HepG2 (cell line): ENCODE measurements at regions not wholly inside any gene's neighbourhood (a gene's known extent, or its start where the extent isn't known, plus 50 kb on each side); places are given as distances from the start of the nearest gene placed in this dataset.

Source experiments
- ATAC-seq: fragments of 200-7000 bp; cut with Tn5 transposase; 3 replicates; pipeline ENCODE4 v1.9.1; 2020; ENCODE audit warnings: mild to moderate bottlenecking, moderate library complexity
- BruUV-seq: library from RNA; stranded (reverse); fragments of 400-500 nt; replicated peaks from 2 replicates; lab custom pipeline; 2021; lab: Mats Ljungman, UMichigan
- CTCF ChIA-PET: fragments of 300-600 bp; formaldehyde crosslinking; extraction: SDS; loops from one replicate; lab custom pipeline; 2021; ENCODE audit warnings: low total read pairs, inconsistent platforms, low intra/inter-chr PET ratio; lab: Yijun Ruan, JAX
- POLR2A ChIA-PET: fragments of 350-600 bp; sonication (Branson Sonifier 250); formaldehyde crosslinking; loops from one replicate; lab custom pipeline; 2020; ENCODE audit warnings: antibody characterized with exemption, inconsistent platforms; lab: Yijun Ruan, JAX
- DNase-seq: peaks from one replicate; pipeline ENCODE4 v3.0.0-alpha.2; 2015; ENCODE audit warnings: low spot score
- FAIRE-seq: peaks from 3 replicates; lab custom pipeline; 2011; peaks lifted over from hg19 to GRCh38; lab: Jason Lieb, UNC
- H2AFZ ChIP-seq: one replicate; pipeline ENCODE4 v1.6.1; 2011; ENCODE audit warnings: low read length, inconsistent platforms
- H3K27ac ChIP-seq: fragments of 300-600 bp; 3 replicates; pipeline ENCODE4 v1.8.0; 2011; ENCODE audit warnings: mixed run types, mild to moderate bottlenecking, mixed read lengths, low read length, inconsistent platforms; ENCODE audit not compliant: insufficient read depth; ENCODE audit errors: extremely low read length
- H3K27me3 ChIP-seq, 2 experiments: fragments of 200-600 bp in 1 of 2; 2 replicates in 1 of 2; 3 replicates in 1 of 2; pipeline versions ENCODE4 v1.6.0 to v1.8.0; 2011; ENCODE audit warnings: low read length in 2 of 2, mild to moderate bottlenecking in 2 of 2, moderate library complexity in 2 of 2, inconsistent platforms in 1 of 2; ENCODE audit not compliant: insufficient read depth in 2 of 2, control insufficient read depth in 1 of 2
- H3K36me3 ChIP-seq, 2 experiments: fragments of 200-600 bp in 1 of 2; replicated peaks in 1 of 2; 2 replicates in 1 of 2; 3 replicates in 1 of 2; pipeline versions ENCODE4 v1.5.1 to v1.8.0; 2011; ENCODE audit warnings: low read length in 2 of 2, inconsistent platforms in 1 of 2; ENCODE audit not compliant: insufficient read depth in 2 of 2, control insufficient read depth in 1 of 2
- H3K4me1 ChIP-seq: 2 replicates; pipeline ENCODE4 v1.5.1; 2012; ENCODE audit warnings: low read length, inconsistent platforms; ENCODE audit not compliant: insufficient read depth
- H3K4me2 ChIP-seq: 2 replicates; pipeline ENCODE4 v1.6.0; 2011; ENCODE audit warnings: low read depth, low read length, inconsistent platforms
- H3K4me3 ChIP-seq, 3 experiments: fragments of 200-600 bp in 1 of 3; sonication (generic), shearing (Covaris generic) in 1 of 3; replicated peaks in 1 of 3; 2 replicates each; pipeline ENCODE4 v1.5.1; 2011 to 2016; ENCODE audit warnings: low read length in 3 of 3, inconsistent platforms in 2 of 3, low read depth in 2 of 3, mild to moderate bottlenecking in 2 of 3, control low read depth in 1 of 3, mixed read lengths in 1 of 3; ENCODE audit not compliant: insufficient read depth in 1 of 3
- H3K79me2 ChIP-seq: one replicate; pipeline ENCODE4 v1.6.1; 2011; ENCODE audit warnings: low read length, inconsistent platforms; ENCODE audit not compliant: insufficient read depth
- H3K9ac ChIP-seq: 2 replicates; pipeline ENCODE4 v1.6.0; 2011; ENCODE audit warnings: mild to moderate bottlenecking, low read depth, low read length, inconsistent platforms; ENCODE audit not compliant: insufficient read depth
- H3K9me3 ChIP-seq: 2 replicates; pipeline ENCODE4 v1.5.1; 2012; ENCODE audit warnings: mild to moderate bottlenecking, low read length
- H4K20me1 ChIP-seq: 2 replicates; pipeline ENCODE4 v1.6.0; 2011; ENCODE audit warnings: inconsistent platforms, mild to moderate bottlenecking, low read length, moderate library complexity; ENCODE audit not compliant: insufficient read depth
- ARHGAP35 ChIP-seq: sonication (generic); formaldehyde crosslinking; IDR thresholded peaks from 2 replicates; pipeline ENCODE4 v1.9.0; 2022; ENCODE audit warnings: mild to moderate bottlenecking, inconsistent platforms, moderate library complexity, missing genetic modification reagents, borderline replicate concordance
- CBX5 ChIP-seq: sonication (generic); formaldehyde crosslinking; IDR thresholded peaks from 2 replicates; pipeline ENCODE4 v1.4.0; 2020; ENCODE audit warnings: missing genetic modification reagents, borderline replicate concordance
- CHD4 ChIP-seq: fragments of 200-600 bp; sonication (generic); IDR thresholded peaks from 2 replicates; pipeline ENCODE4 v1.7.0; 2017; ENCODE audit warnings: mild to moderate bottlenecking, low read length, borderline replicate concordance
- CTCF ChIP-seq: sonication (generic); formaldehyde crosslinking; IDR thresholded peaks from 2 replicates; pipeline ENCODE4 v1.5.0; 2020; ENCODE audit warnings: mild to moderate bottlenecking, missing genetic modification reagents, moderate library complexity
- EEA1 ChIP-seq: sonication (generic); formaldehyde crosslinking; IDR thresholded peaks from 2 replicates; pipeline ENCODE4 v1.5.1; 2020; ENCODE audit warnings: mild to moderate bottlenecking, missing genetic modification reagents, borderline replicate concordance
- JUNB ChIP-seq: sonication (generic); formaldehyde crosslinking; IDR thresholded peaks from 2 replicates; pipeline ENCODE4 v1.8.0; 2022; ENCODE audit warnings: missing genetic modification reagents, mild to moderate bottlenecking, borderline replicate concordance
- JUND ChIP-seq: sonication (generic); formaldehyde crosslinking; IDR thresholded peaks from 2 replicates; pipeline ENCODE4 v1.8.0; 2022; ENCODE audit warnings: mild to moderate bottlenecking, missing genetic modification reagents
- MED8 ChIP-seq: sonication (generic); formaldehyde crosslinking; IDR thresholded peaks from 2 replicates; pipeline ENCODE4 v1.8.1; 2023; ENCODE audit warnings: mild to moderate bottlenecking, missing genetic modification reagents; ENCODE audit not compliant: insufficient replicate concordance
- MTA3 ChIP-seq: sonication (generic); formaldehyde crosslinking; IDR thresholded peaks from 2 replicates; pipeline ENCODE4 v1.4.0; 2020; ENCODE audit warnings: missing genetic modification reagents
- RORA ChIP-seq: sonication (generic); formaldehyde crosslinking; IDR thresholded peaks from 2 replicates; pipeline ENCODE4 v1.5.0; 2020; ENCODE audit warnings: mild to moderate bottlenecking, missing genetic modification reagents, moderate library complexity
- SPEN ChIP-seq: sonication (generic); formaldehyde crosslinking; IDR thresholded peaks from 2 replicates; pipeline ENCODE4 v1.5.1; 2020; ENCODE audit warnings: low read depth, mild to moderate bottlenecking, missing genetic modification reagents
- U2AF1 ChIP-seq: fragments of 200-400 bp; formaldehyde crosslinking; optimal IDR thresholded peaks from 2 replicates; pipeline ENCODE3; 2017; ENCODE audit warnings: mild to moderate bottlenecking, low read depth, low read length
- ZBTB1 ChIP-seq: sonication (generic); formaldehyde crosslinking; IDR thresholded peaks from 2 replicates; pipeline ENCODE4 v1.4.0; 2020; ENCODE audit warnings: missing genetic modification reagents, borderline replicate concordance
- ZBTB25 ChIP-seq: IDR thresholded peaks from 2 replicates; pipeline ENCODE4 v1.6.1; 2018; ENCODE audit warnings: missing genetic modification reagents
- ZMYM4 ChIP-seq: sonication (generic); formaldehyde crosslinking; IDR thresholded peaks from 2 replicates; pipeline ENCODE4 v1.8.1; 2023; ENCODE audit warnings: mild to moderate bottlenecking, missing genetic modification reagents
- ZNF275 ChIP-seq: sonication (generic); formaldehyde crosslinking; IDR thresholded peaks from 2 replicates; pipeline ENCODE4 v1.8.0; 2022; ENCODE audit warnings: missing genetic modification reagents, mild to moderate bottlenecking, inconsistent platforms, borderline replicate concordance
- ZNF484 ChIP-seq: sonication (generic); formaldehyde crosslinking; IDR thresholded peaks from 2 replicates; pipeline ENCODE4 v1.5.1; 2020; ENCODE audit warnings: mild to moderate bottlenecking, low read depth, missing genetic modification reagents, borderline replicate concordance
- ZNF639 ChIP-seq: conservative IDR thresholded peaks from 2 replicates; pipeline ENCODE4 v1.6.1; 2018; ENCODE audit warnings: missing genetic modification reagents
- WGBS: methylation state at CpG from one replicate; pipeline ENCODE4 v1.1.6; 2017; ENCODE audit warnings: low lambda C conversion rate; 5-methylcytosine and 5-hydroxymethylcytosine counted together
- in situ Hi-C: cut with HindIII; loops from 2 replicates; pipeline ENCODE4 v1.10.0; 2017; ENCODE audit warnings: low pct_unique_long_range_greater_than_20kb; ENCODE audit not compliant: extremely low pct_ligation_motif_present
- intact Hi-C: fragments of 100-400 bp; cut with micrococcal nuclease; formaldehyde crosslinking; loops from one replicate; pipeline ENCODE4 v1.10.0; 2022; ENCODE audit not compliant: unreplicated experiment

- FAIRE-seq (no peak), ATAC-seq (no peak), DNase-seq (no peak)
- Histone ChIP-seq H3K27ac (no peak overlapping the region), H3K4me3 (no peak overlapping the region), H3K4me1 (no peaks in the 10 kb centered on the region), H3K4me2 (no peak overlapping the region), H3K79me2 (no peaks in the 10 kb centered on the region), H3K9ac (no peak overlapping the region), H3K27me3 (peaks cover 3 to 27% of the 10 kb centered on the region in 2 experiments; a peak in 4 of 5 replicates), H3K9me3 (no peaks in the 10 kb centered on the region), H2AFZ (no peak overlapping the region), H3K36me3 (no peaks in the 10 kb centered on the region), H4K20me1 (no peaks in the 10 kb centered on the region)
- CTCF ChIA-PET = no interaction called here
- TF ChIP-seq ARHGAP35 = no peak
- TF ChIP-seq CHD4 = no peak
- TF ChIP-seq EEA1 = no peak
- TF ChIP-seq ZBTB1 (CRISPR knock-in tag) = no peak
- TF ChIP-seq SPEN (CRISPR knock-in tag) = no peak
- no peak for TF ChIP-seq CTCF
- TF ChIP-seq ZMYM4 = no peak
- TF ChIP-seq RORA = no peak
- TF ChIP-seq JUNB (CRISPR knock-in tag) = no peak
- no peak for TF ChIP-seq ZNF639 (CRISPR knock-in tag)
- TF ChIP-seq ZBTB25 (CRISPR knock-in tag) = no peak
- TF ChIP-seq U2AF1 = no peak
- TF ChIP-seq ZNF484 = no peak
- TF ChIP-seq ZNF275 (CRISPR knock-in tag) = no peak
- TF ChIP-seq JUND (CRISPR knock-in tag) = no peak
- no peak for TF ChIP-seq MTA3
- no peak for TF ChIP-seq CBX5 (CRISPR knock-in tag)
- TF ChIP-seq MED8 (CRISPR knock-in tag) = no peak
- POLR2A ChIA-PET = no interaction called here
- intact Hi-C loops (no loop called here), in situ Hi-C loops (no loop called here)
- WGBS = 6% methylated on average over 5 of the region's 5 CpGs
- BruUV-seq = no TSS peak
Observed at GRCh38 chr6:15819226-15819625, 156.4 kb upstream of the DTNBP1 start.
